HUES6 (cell line): ENCODE measurements at regions not wholly inside any gene's neighbourhood (a gene's known extent, or its start where the extent isn't known, plus 50 kb on each side); places are given as distances from the start of the nearest gene placed in this dataset.

Experiments
- H3K27ac ChIP-seq: 2 replicates; pipeline ENCODE4 v1.7.0; 2013; ENCODE audit warnings: low read depth, mild to moderate bottlenecking, low read length, inconsistent platforms
- H3K27me3 ChIP-seq: 2 replicates; pipeline ENCODE4 v1.6.1; 2013; ENCODE audit warnings: low read length; ENCODE audit not compliant: control insufficient read depth, insufficient read depth
- H3K36me3 ChIP-seq: 2 replicates; pipeline ENCODE4 v1.6.1; 2013; ENCODE audit warnings: low read length; ENCODE audit not compliant: control insufficient read depth, insufficient read depth
- H3K4me1 ChIP-seq: 2 replicates; pipeline ENCODE4 v1.6.1; 2013; ENCODE audit warnings: low read length; ENCODE audit not compliant: control insufficient read depth, insufficient read depth
- H3K4me3 ChIP-seq: 2 replicates; pipeline ENCODE4 v1.5.1; 2013; ENCODE audit warnings: low read depth, low read length
- H3K9ac ChIP-seq: one replicate; pipeline ENCODE4 v1.6.1; 2013; ENCODE audit warnings: mild to moderate bottlenecking, low read length
- H3K9me3 ChIP-seq: 2 replicates; pipeline ENCODE4 v1.6.1; 2013; ENCODE audit warnings: low read depth, low read length; ENCODE audit not compliant: control insufficient read depth, insufficient read depth

DNA sequence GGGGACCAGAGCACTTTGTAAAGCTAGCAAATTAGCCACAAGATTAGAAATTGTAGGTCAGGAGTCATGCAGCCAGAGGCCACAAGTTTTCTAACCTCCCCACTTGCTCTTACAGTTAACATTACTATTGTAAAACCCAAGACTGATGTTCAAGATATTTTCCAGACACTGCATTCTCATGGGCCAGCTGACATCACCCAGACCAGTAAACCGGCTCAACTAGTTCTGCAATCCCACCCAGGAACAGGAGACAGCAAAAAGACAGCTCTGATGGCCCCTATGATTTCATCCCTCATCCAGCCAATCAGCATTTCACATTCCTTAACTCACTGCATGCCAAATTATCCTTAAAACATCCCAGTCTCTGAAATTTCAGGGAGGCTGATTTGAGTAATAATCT, 178.5 kb downstream of the PRR20E start:
- H3K36me3 ChIP-seq: no peaks in the 10 kb centered on the region
- H3K4me3 ChIP-seq: no peak overlapping the region
- H3K27ac ChIP-seq: no peak overlapping the region
- no peaks in the 10 kb centered on the region for H3K4me1 ChIP-seq
- H3K9me3 ChIP-seq: no peaks in the 10 kb centered on the region
- no peaks in the 10 kb centered on the region for H3K27me3 ChIP-seq
- no peak overlapping the region for H3K9ac ChIP-seq

DNA sequence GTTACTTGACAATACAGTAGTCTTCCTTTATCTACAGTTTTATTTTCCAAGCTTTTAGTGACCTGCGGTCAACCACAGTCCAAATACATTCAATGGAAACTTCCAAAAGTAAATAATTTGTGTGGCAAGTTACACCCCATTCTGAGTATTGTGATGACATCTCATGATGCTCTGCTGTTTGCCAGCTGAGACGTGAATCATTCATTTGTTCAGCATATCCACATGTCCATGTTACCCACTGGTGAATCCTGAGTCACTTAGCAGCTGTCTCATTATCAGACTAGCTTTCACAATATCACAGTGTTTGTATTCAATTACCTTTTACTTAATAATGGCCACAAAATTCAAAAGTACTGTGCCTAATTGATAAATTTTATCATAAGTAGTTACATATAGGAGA, 179.8 kb downstream of the PRR20E start:
- Histone ChIP-seq H3K9me3 (no peaks in the 10 kb centered on the region), H3K27ac (no peak overlapping the region), H3K36me3 (no peaks in the 10 kb centered on the region), H3K9ac (no peak overlapping the region), H3K27me3 (no peaks in the 10 kb centered on the region), H3K4me3 (no peak overlapping the region), H3K4me1 (no peaks in the 10 kb centered on the region)

DNA sequence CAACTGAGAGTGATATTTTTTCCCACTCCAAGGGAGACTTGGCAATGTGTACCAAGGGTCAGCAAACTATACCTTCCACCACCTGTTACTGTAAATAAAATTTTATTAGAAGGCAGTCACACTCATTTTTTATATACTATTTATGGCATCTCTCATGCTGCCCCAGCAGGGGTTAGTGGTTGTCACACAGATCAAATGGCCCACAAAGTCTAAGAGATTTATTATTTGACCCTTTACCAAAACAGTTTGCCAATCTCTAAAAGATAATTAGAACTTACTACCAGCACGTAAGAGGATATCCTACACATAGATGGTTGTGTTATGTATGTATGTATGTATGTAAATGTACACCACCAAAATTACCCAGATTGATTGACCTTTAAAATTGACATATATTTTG, 185.1 kb downstream of the PRR20E start:
- H3K9me3 ChIP-seq: no peaks in the 10 kb centered on the region
- H3K36me3 ChIP-seq: no peaks in the 10 kb centered on the region
- H3K4me3 ChIP-seq: no peak overlapping the region
- H3K4me1 ChIP-seq: no peaks in the 10 kb centered on the region
- no peaks in the 10 kb centered on the region for H3K27me3 ChIP-seq
- no peak overlapping the region for H3K27ac ChIP-seq
- no peak overlapping the region for H3K9ac ChIP-seq

DNA sequence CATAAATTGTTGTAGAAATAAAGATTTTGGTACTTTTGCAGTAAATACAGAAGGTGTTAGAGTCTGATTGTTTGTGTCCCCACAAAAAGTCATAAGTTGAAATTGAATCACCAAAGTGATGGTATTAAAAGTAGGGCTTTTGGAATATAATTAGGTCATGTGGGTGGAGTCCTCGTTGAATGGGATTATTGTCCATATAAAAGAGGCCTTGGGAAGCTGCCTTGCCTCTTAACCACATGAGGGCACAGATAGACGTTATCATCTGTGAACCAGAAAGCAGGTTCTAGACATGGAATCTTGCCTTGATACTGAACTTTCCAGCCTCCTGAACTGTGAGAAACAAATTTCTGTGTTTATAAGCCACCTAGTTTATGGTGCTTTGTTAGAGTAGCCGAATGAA, 186.8 kb downstream of the PRR20E start:
- H3K27ac ChIP-seq: no peak overlapping the region
- H3K4me3 ChIP-seq: no peak overlapping the region
- no peaks in the 10 kb centered on the region for H3K36me3 ChIP-seq
- no peak overlapping the region for H3K9ac ChIP-seq
- no peaks in the 10 kb centered on the region for H3K9me3 ChIP-seq
- H3K4me1 ChIP-seq: no peaks in the 10 kb centered on the region
- H3K27me3 ChIP-seq: no peaks in the 10 kb centered on the region

DNA sequence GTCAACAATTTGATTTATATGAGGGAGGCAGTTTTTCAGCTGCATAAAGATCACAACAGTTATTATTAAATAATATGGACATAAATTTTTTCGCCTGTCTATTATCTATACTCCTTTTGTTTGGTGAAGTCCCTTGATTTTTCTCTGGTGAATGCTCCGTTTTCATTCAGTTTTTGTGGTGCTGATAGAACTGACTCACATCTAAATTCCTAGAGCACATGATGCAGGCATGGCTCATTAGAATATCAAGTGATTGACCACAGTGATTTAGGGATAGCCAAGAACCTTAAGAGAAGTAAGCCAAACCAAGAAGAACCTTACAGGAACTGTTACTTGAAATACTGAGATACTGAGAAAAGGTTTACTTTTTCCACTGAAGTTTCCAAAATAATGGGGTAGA, 208.9 kb downstream of the PRR20E start:
- no peaks in the 10 kb centered on the region for H3K4me1 ChIP-seq
- H3K9me3 ChIP-seq: no peaks in the 10 kb centered on the region
- H3K36me3 ChIP-seq: no peaks in the 10 kb centered on the region
- H3K4me3 ChIP-seq: no peak overlapping the region
- H3K27me3 ChIP-seq: no peaks in the 10 kb centered on the region
- H3K27ac ChIP-seq: no peak overlapping the region
- no peak overlapping the region for H3K9ac ChIP-seq

DNA sequence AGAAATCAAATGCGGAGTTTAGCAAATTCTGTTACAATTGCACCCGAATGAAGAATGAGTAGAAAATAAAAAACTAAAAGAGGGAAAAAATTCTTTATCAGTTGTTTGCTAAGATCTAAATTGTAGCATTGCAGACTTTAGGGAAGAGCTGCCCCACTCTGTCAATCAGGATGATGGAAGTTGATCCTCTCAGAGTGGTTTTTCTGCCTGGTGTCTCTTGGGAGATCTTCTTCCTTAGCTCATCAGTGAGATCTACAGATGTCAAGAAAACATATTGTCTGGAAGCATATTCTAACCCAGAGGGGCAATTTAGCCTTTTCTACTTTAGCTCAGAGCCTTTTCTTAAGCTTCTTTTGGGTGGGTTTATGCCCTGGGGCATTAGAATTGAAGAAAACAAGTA, 223.2 kb upstream of the PCDH17 start:
- Histone ChIP-seq H3K27ac (no peak overlapping the region), H3K4me3 (no peak overlapping the region), H3K4me1 (peaks cover 8% of the 10 kb centered on the region; the same call in 1 of the 2 replicates), H3K9me3 (no peaks in the 10 kb centered on the region), H3K27me3 (no peaks in the 10 kb centered on the region), H3K9ac (no peak overlapping the region), H3K36me3 (no peaks in the 10 kb centered on the region)

DNA sequence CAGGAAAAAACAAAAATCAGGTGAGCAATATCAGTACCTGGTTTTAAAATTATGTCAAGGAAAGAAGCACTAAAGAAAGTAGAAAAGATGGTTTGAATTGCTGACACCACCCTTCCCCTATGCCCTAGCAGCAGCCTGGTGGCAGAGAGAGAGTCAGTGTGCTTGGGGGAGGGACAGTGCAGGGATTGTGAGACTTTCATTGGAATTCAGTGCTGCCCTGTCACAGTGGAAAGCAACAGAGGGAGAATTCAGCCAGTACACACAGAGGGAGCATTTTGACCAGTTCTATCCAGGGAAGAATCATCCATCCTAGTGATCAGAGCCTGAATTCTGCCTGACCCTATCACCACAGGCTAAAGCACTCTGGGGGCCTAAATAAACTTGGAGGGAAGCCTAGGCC, 222.4 kb upstream of the PCDH17 start:
- Histone ChIP-seq H3K9me3 (no peaks in the 10 kb centered on the region), H3K9ac (no peak overlapping the region), H3K4me3 (no peak overlapping the region), H3K36me3 (no peaks in the 10 kb centered on the region), H3K4me1 (peaks cover 8% of the 10 kb centered on the region; the same call in 1 of the 2 replicates), H3K27me3 (no peaks in the 10 kb centered on the region), H3K27ac (no peak overlapping the region)

DNA sequence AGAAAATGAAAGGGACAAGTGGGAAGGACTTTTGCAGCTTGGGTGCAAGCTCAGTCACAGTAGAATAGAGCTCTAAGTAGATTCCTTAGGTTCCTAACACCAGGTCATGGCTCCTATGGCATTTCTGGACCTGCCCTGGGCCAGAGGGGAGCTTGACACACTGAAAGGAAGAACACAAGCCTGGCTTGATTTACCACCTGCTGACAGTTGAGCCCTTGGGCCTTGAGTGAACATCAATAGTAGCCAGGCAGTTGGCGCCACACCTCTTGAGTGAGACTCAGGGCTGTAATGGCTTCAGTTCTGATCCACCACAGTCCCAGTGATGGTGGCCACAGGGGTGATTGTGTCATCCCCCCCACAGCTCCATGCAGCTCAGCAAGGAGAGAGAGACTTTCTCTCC, 221.9 kb upstream of the PCDH17 start:
- Histone ChIP-seq H3K27me3 (no peaks in the 10 kb centered on the region), H3K4me1 (peaks cover 8% of the 10 kb centered on the region; the same call in 1 of the 2 replicates), H3K9ac (no peak overlapping the region), H3K4me3 (no peak overlapping the region), H3K27ac (no peak overlapping the region), H3K9me3 (no peaks in the 10 kb centered on the region), H3K36me3 (no peaks in the 10 kb centered on the region)

DNA sequence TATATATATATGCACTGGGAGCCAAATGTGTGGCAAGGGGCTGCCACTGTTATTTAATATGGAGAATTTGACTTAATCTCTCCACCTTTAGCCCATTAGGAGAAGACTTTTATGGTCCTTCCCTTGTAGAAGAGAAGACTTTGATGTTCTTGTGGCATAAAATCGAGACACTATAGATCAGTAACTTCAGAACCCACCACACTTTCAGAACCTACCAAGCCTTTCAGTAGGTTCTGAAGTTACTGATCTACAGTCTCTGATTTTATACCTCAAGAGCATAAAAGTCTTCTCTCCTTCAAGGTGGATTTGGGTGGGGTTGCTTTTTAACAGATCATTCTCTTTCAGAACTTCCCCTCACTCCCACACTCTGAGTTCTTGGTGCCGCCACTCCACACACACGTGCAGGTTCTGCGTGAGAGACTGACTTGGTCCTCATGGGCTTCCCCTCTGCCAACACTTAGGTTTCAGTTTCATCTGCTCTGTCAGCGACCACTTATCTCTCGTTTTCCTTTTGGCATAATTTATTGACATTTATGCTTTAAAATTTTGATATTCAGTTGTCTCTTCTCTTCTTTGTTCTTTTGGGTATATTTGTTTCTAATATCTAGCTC, 213.4 kb upstream of the PCDH17 start:
- no peaks in the 10 kb centered on the region for H3K9me3 ChIP-seq
- no peak overlapping the region for H3K27ac ChIP-seq
- no peaks in the 10 kb centered on the region; the same call in 1 of the 2 replicates for H3K4me1 ChIP-seq
- no peak overlapping the region for H3K4me3 ChIP-seq
- H3K27me3 ChIP-seq: no peaks in the 10 kb centered on the region
- no peaks in the 10 kb centered on the region for H3K36me3 ChIP-seq
- no peak overlapping the region for H3K9ac ChIP-seq

DNA sequence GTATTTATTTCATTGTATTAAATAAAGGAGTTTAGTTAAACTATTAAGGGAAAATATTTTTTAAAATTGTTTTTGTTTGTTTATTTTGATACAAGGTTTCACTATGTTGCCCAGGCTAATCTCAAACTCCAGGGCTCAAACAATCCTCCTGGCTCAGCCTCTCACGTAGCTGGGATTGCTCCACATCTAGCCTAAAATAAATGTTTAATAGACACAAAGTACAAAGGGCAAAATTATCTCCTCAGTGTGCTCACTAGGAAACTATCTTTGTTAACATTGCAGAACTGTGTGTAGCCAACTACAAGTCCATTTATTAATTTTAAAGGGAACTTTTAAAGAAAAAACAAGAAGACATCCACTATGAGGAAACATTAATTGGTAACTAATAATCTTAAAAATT, 207.2 kb upstream of the PCDH17 start:
- H3K27ac ChIP-seq: no peak overlapping the region
- no peak overlapping the region for H3K9ac ChIP-seq
- no peaks in the 10 kb centered on the region for H3K9me3 ChIP-seq
- no peaks in the 10 kb centered on the region for H3K27me3 ChIP-seq
- H3K4me1 ChIP-seq: no peaks in the 10 kb centered on the region
- no peak overlapping the region for H3K4me3 ChIP-seq
- no peaks in the 10 kb centered on the region for H3K36me3 ChIP-seq

DNA sequence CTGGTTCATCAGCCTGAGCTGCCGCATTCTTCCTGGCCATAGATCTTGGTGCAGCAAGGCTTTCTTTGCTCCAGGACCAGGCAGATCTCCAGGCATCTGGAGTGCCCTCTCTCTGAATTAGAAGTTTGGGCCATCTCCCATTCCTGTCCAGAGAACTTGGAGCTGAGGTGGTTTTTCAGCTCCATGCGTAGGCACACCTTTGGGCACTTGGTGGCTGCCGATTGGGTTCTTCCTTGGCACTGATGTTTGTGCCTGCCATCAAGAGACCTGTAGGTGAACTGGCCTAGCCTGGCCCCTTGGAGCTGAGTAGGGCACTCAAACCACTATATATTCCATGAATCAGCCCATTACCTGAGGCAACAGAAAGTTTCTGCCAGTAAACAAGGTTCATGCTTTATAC, 206.0 kb upstream of the PCDH17 start:
- Histone ChIP-seq H3K4me3 (no peak overlapping the region), H3K27ac (no peak overlapping the region), H3K9me3 (no peaks in the 10 kb centered on the region), H3K4me1 (no peaks in the 10 kb centered on the region), H3K9ac (no peak overlapping the region), H3K36me3 (no peaks in the 10 kb centered on the region), H3K27me3 (no peaks in the 10 kb centered on the region)

DNA sequence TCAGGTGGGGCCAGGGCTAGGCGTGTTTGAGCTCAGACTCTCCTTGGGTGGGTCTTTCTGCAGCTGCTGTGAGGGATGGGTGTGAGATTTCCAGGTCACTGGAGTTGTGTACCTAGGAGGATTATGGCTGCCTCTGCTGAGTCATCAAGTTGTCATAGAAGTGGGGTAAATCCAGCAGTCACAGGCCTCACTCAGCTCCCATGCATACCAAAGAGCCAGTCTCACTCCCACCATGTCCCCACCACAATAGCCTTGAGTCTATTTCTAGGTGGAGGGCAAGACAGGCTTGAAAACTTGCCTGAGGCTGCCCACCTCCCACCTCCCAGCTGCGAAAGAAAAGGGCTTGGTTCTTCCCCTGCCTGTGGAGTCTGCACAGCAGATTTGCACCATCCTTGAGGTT, 194.0 kb upstream of the PCDH17 start:
- Histone ChIP-seq H3K27ac (no peak overlapping the region), H3K9me3 (0 out of 2 replicates have a peak, but pooled peaks cover 4% of the 10 kb centered on the region), H3K36me3 (no peaks in the 10 kb centered on the region), H3K9ac (no peak overlapping the region), H3K4me3 (no peak overlapping the region), H3K27me3 (no peaks in the 10 kb centered on the region), H3K4me1 (peaks cover 5% of the 10 kb centered on the region; the same call in 1 of the 2 replicates)
